PFSK-1 (cell line): ENCODE measurements at regions not wholly inside any gene's neighbourhood (a gene's known extent, or its start where the extent isn't known, plus 50 kb on each side); places are given as distances from the start of the nearest gene placed in this dataset.

Experiments used
- FOXP2 ChIP-seq: optimal IDR thresholded peaks from 2 replicates; pipeline ENCODE3; 2011; ENCODE audit warnings: borderline replicate concordance, control low read depth, inconsistent platforms; ENCODE audit not compliant: insufficient read depth; ENCODE audit errors: extremely low read length, extremely low read depth
- POLR2AphosphoS5 ChIP-seq: IDR thresholded peaks from 2 replicates; pipeline ENCODE4 v1.6.1; 2012; ENCODE audit warnings: low read depth, mild to moderate bottlenecking, control low read depth, low read length, moderate library complexity
- REST ChIP-seq, 2 experiments: IDR thresholded peaks; 2 replicates each; pipeline versions ENCODE4 v1.6.1 to v1.8.0; 2011 to 2012; ENCODE audit warnings: low read depth in 2 of 2, low read length in 2 of 2, control low read depth in 1 of 2, inconsistent platforms in 1 of 2, mild to moderate bottlenecking in 1 of 2, moderate library complexity in 1 of 2; ENCODE audit not compliant: insufficient read depth in 1 of 2
- SIN3A ChIP-seq: IDR thresholded peaks from 2 replicates; pipeline ENCODE4 v1.6.1; 2012; ENCODE audit warnings: mild to moderate bottlenecking, low read length, moderate library complexity, borderline replicate concordance; ENCODE audit not compliant: insufficient read depth
- TAF1 ChIP-seq: IDR thresholded peaks from 2 replicates; pipeline ENCODE4 v1.6.1; 2012; ENCODE audit warnings: low read length, control low read depth, borderline replicate concordance; ENCODE audit not compliant: insufficient read depth

- TF ChIP-seq TAF1: no peak
- TF ChIP-seq FOXP2: no peak
- no peak for TF ChIP-seq SIN3A
- no peak for TF ChIP-seq REST (IDR thresholded peaks at IDR 0.05; ENCODE audit: insufficient read depth in 1 of 2, low read depth in 2 of 2, low read length in 2 of 2)
- TF ChIP-seq POLR2AphosphoS5: no peak
These were observed 553.3 kb downstream of the BNC2 start for GRCh38 chr9:16316911-16317817.

GRCh38 chr9:16318516-16319060 is 551.9 kb downstream of the BNC2 start:
- TF ChIP-seq POLR2AphosphoS5 (no peak), TAF1 (no peak), REST (IDR thresholded peaks at IDR 0.05; ENCODE audit: insufficient read depth in 1 of 2, low read depth in 2 of 2, low read length in 2 of 2) (no peak), SIN3A (no peak), FOXP2 (no peak)

- TF ChIP-seq REST (IDR thresholded peaks at IDR 0.05; ENCODE audit: insufficient read depth in 1 of 2, low read depth in 2 of 2, low read length in 2 of 2) (no peak), SIN3A (no peak), TAF1 (no peak), FOXP2 (no peak), POLR2AphosphoS5 (no peak)
These were observed 550.8 kb downstream of the BNC2 start for GRCh38 chr9:16319646-16320045.

- TF ChIP-seq TAF1 (no peak), FOXP2 (no peak), POLR2AphosphoS5 (no peak), REST (IDR thresholded peaks at IDR 0.05; ENCODE audit: insufficient read depth in 1 of 2, low read depth in 2 of 2, low read length in 2 of 2) (no peak), SIN3A (no peak)
These were observed 550.0 kb downstream of the BNC2 start for GRCh38 chr9:16320338-16320902.
